IPS-NIHi11 (cell line): ENCODE measurements at regions not wholly inside any gene's neighbourhood (a gene's known extent, or its start where the extent isn't known, plus 50 kb on each side); places are given as distances from the start of the nearest gene placed in this dataset.
"Not testable (repeated sequence)": the region's sequence is repeated elsewhere in the genome, so short reads cannot be mapped to it uniquely, and the experiment has no call there.

Source experiments
- DNase-seq: peaks from one replicate; pipeline ENCODE4 v3.0.0; 2012; ENCODE audit warnings: mixed read lengths, low spot score

GRCh38 chr13:48844676-48845075, 131.0 kb upstream of the FNDC3A start:
- DNase-seq = no peak

DNA sequence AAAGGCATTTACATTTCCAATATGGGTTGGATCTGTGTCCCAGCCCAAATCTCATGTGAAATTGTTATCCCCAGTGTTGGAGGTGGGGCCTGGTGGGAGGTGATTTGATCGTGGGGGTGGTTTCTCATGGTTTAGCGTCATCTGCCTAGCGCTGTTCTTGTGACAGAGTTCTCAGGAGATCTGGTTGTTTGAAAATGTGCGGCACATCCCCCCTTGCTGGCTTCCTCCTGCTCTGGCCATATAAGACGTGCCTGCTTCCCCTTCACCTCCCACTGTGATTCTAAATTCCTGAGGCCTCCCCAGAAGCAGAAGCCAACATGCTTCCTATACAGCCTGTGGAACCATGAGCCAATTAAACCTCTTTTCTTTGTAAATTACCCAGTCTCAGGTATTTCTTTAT, 126.2 kb upstream of the FNDC3A start:
- no peak for DNase-seq

- no peak for DNase-seq
Measured at GRCh38 chr13:48851707-48852106, 124.0 kb upstream of the FNDC3A start.

DNA sequence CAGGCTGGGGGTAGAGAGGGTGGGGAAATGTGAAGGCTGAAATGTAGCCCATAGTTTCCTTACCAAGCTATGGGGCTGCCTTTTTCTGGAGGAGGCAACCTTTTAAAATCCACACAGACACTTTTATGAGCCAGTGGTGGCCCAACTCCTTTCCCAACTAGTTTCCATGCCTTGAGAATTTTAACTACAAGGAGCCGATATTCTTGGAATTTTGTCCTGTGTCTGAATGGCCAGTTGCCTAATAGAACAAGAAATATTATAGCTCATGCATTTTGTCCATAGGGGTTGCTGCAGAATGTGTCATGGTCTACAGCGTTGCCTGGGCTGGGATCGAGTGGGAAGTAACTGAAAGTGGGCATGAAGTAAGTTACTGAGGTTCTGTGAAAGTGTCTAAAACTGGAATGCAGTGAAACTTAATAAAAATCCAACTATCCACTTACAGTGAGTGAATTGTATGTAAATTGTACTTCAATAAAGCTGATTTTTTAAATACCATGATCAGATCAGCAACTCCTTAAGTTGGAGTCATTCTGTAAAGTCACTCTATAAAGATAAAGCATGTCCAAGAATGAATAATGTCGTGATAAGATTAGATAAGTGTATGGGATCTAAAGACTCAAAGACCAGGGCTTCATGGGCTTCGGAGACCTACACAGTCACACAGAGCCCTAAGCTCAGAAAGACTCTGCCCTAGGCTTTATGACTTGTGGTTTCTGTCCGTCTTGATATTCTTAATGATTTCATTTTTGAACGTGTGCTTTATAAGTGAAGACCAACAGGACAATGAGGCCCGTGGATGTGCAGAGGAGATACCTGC, 122.6 kb upstream of the FNDC3A start:
- DNase-seq = no peak

GRCh38 chr13:48853728-48854102, 122.0 kb upstream of the FNDC3A start:
- DNase-seq = no peak

DNA sequence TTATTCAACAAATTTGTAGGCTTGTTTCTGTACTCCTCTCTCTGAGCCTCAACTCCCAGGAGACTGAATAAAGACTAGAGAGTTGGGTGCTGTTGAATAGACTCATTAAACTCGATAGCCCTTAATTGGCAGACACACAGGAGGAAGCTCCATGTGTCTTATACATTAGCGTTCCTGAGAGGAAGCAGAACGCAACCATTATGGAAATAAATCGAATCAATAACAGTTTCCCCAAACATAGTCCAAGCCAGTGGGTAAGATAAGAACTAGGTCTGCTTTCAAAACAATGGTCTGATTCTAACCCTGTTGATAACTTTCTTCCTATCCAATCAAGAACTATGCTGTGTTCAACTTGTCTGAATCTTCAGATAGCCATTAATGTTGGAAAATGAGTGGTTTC, 118.1 kb upstream of the FNDC3A start:
- no peak for DNase-seq

DNA sequence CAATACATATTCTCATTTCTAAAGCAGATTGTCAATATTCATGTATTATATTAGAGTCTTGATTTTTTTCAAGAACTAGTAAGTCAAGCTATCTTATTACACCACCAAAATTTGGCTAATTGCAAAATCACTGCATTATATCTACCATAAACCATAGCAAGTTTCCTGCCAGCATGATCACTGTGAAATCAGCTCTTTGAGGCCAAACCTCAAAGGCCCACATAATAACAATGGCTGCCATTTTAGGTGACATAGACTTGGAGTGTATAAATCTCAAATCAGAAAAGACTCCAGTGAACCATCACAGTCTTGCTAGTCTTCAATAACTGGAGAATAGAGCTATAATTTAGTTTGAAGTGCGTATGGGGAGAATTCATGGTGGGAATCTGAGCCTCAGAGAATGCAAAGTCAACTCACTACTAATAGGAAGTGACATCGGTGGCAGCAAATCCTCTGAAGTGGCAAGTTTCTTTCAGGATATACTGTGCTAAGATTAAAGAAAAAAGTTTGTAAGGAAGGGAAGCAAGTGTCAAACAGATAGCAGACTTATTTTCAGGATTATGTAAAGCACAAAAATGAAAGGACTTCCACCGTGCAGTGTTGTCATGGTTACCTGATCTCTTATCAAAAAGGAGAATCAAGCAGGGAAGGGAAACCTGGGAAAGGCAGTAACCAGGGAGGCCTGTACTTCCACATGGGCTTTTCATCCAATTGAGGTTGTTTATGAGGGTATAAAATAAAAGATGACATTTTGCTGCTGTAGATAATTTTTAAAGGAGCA, 117.4 kb upstream of the FNDC3A start:
- no peak for DNase-seq

- peak; percentile 30 for DNase-seq
Measured at GRCh38 chr13:48859272-48860105, 116.2 kb upstream of the FNDC3A start.

DNA sequence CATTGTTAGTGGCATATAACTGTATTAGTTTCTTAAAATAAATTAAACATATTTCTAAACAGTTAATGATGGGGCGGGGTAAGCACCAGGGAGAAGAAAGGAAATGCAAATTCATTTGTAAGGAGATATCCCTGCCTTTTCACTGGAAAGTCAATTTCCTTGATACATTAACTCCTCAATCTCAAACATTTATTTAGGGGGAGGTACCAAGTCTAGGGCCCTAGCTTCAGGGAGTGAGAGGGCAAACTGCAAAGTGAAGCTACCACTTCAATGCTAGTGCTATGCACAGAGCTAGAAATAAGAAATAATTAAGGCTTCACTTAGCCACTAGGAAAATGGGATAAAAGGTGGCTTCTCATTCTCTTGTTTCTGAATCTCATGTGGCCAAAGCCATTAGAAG, 115.3 kb upstream of the FNDC3A start:
- DNase-seq = no peak

GRCh38 chr13:48862572-48862971, 113.1 kb upstream of the FNDC3A start:
- DNase-seq = no peak

DNA sequence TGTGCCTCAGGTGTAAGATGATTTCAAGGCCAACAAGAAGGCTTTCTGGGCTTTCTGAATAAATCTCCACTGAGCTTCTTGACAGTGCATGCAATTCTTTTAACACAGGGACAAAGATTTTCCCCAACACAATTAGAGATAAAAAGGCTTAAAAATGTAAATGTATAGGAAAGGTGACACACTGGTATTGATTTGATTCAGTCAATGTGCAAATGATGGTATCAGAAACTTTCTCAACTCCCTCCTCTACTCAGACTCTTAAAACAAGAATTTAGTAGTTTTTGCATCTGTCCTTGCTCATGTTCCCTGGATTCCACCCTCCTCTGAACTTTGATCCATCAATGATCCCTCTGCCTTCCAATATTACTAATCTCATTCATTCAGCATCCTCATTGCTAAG, 111.6 kb upstream of the FNDC3A start:
- DNase-seq = no peak

GRCh38 chr13:48866249-48866648, 109.5 kb upstream of the FNDC3A start:
- no peak for DNase-seq

DNA sequence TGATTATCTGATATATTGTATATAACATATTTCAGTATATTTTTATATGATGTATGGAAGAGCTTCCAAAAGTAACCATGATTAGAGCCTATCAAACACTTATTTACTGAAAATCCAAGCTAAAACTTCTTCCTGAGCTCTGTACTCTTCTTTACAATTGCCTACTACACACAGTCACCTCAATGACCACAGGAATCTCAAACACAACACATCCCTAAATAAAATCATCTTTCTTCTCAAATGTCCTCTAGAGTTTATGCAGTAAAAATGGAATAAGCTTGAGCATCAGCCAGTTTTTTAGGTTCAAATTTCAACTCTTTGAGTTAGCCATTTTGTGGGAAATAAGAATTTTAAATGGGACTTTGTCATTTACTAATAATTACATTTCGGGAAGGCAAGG, 102.6 kb upstream of the FNDC3A start:
- no peak for DNase-seq

- DNase-seq = peak; percentile 17
Measured at GRCh38 chr13:48873587-48873986, 102.1 kb upstream of the FNDC3A start.

GRCh38 chr13:48874165-48874564, 101.5 kb upstream of the FNDC3A start:
- no peak for DNase-seq

- DNase-seq = no peak
Measured at GRCh38 chr13:48875047-48875446, 100.7 kb upstream of the FNDC3A start.

DNA sequence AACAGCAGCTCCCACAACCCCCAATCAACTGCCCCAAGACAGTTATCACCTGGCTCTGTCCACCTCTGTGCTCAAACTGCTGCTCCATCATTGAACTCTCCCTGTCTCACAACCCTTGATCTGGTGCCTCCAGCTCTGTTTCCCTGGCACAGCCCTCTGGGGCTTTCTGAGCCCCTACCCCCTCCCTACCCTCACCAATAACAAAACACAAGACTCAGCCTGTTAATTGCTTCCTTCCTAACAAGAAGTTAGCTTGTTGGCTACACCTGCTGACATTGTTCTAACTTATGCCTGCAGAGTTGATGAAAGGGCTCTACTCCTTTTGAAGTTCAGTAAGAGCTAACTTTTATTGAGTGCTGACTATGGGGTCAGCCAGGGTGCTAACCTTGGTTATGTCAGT, 99.4 kb upstream of the FNDC3A start:
- DNase-seq = peak; percentile 26

DNA sequence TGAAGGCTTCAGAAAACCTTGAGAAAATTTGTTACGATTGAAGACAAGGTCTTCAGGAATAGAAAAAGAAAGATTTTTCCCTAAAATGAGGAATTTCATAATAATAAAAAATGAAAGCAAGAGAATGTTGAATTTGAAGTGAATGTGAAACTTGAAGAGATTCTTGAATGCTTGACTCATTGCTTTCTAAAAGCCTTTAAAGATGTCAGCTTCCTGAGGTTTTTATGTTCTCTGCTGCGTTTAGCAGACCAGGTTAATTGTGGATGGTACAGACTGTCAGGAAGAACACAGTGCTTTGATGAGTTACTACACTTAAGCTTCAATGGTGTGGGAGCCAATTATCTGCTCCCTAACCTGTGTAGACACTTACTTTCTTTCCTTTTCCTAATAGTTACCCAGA, 96.3 kb upstream of the FNDC3A start:
- DNase-seq = no peak

GRCh38 chr13:48879854-48880253, 95.9 kb upstream of the FNDC3A start:
- no peak for DNase-seq

- not testable (repeated sequence) for DNase-seq
Measured at GRCh38 chr13:48883786-48884185, 91.9 kb upstream of the FNDC3A start.

DNA sequence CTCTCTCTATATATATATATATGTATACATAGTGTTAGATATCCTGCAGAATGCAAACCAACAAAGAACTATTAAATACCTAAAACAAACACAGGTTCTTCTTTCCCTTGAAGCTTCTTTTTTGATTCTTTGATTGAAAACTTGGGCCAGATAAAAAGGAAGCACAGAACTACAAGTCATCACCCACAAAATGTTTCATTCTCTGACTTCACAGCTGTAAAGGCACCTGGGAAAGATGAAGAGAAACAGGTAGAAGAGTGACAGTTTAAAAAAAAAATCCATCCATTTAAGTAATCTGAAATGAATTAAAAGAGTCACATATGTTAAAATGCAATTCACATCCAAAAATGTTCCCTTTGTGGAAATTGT, 90.7 kb upstream of the FNDC3A start:
- no peak for DNase-seq

- no peak for DNase-seq
Measured at GRCh38 chr13:48888613-48889012, 87.1 kb upstream of the FNDC3A start.

- no peak for DNase-seq
Measured at GRCh38 chr13:48890391-48890790, 85.3 kb upstream of the FNDC3A start.
